NCI-H187 (cell line): ENCODE measurements at regions not wholly inside any gene's neighbourhood (a gene's known extent, or its start where the extent isn't known, plus 50 kb on each side); places are given as distances from the start of the nearest gene placed in this dataset.

Source experiments
- DNase-seq, 2 experiments: peaks; one replicate each; lab custom pipeline; 2025; lab: John Stamatoyannopoulos, UW

GRCh38 chr9:80004714-80005113 is 432.9 kb downstream of the TLE4 start:
- DNase-seq, result no peak

- DNase-seq, result no peak
These were observed 418.8 kb downstream of the TLE4 start for GRCh38 chr9:79990536-79990935.

GRCh38 chr9:79989079-79989478 is 417.3 kb downstream of the TLE4 start:
- no peak for DNase-seq

GRCh38 chr9:79988126-79988525 is 416.4 kb downstream of the TLE4 start:
- no peak for DNase-seq

- no peak for DNase-seq
These were observed 414.7 kb downstream of the TLE4 start for GRCh38 chr9:79986437-79986836.

GRCh38 chr9:79985772-79986171 is 414.0 kb downstream of the TLE4 start:
- no peak for DNase-seq

GRCh38 chr9:79985264-79985663 is 413.5 kb downstream of the TLE4 start:
- no peak for DNase-seq

GRCh38 chr9:79984429-79985067 is 412.8 kb downstream of the TLE4 start:
- no peak for DNase-seq

- no peak for DNase-seq
These were observed 408.7 kb downstream of the TLE4 start for GRCh38 chr9:79980432-79980831.

- DNase-seq, result no peak
These were observed 405.9 kb downstream of the TLE4 start for GRCh38 chr9:79977510-79978197.

GRCh38 chr9:79977074-79977435 is 405.3 kb downstream of the TLE4 start:
- DNase-seq, result no peak

- DNase-seq, result no peak
These were observed 404.7 kb downstream of the TLE4 start for GRCh38 chr9:79976257-79977073.

- DNase-seq, result no peak
These were observed 404.0 kb downstream of the TLE4 start for GRCh38 chr9:79975621-79976256.

GRCh38 chr9:79974806-79975422 is 403.1 kb downstream of the TLE4 start:
- no peak for DNase-seq

GRCh38 chr9:79973627-79974026 is 401.9 kb downstream of the TLE4 start:
- no peak for DNase-seq

GRCh38 chr9:79970146-79970425 is 398.3 kb downstream of the TLE4 start:
- DNase-seq, result no peak

- DNase-seq, result no peak
These were observed 397.8 kb downstream of the TLE4 start for GRCh38 chr9:79969393-79970145.

GRCh38 chr9:79968533-79968932 is 396.8 kb downstream of the TLE4 start:
- no peak for DNase-seq

- DNase-seq, result no peak
These were observed 391.1 kb downstream of the TLE4 start for GRCh38 chr9:79962836-79963235.

- no peak for DNase-seq
These were observed 390.4 kb downstream of the TLE4 start for GRCh38 chr9:79962150-79962549.

GRCh38 chr9:79955300-79955699 is 383.5 kb downstream of the TLE4 start:
- DNase-seq, result no peak

GRCh38 chr9:79953908-79954307 is 382.1 kb downstream of the TLE4 start:
- DNase-seq, result no peak
